Calu3 (cell line): ENCODE measurements at regions not wholly inside any gene's neighbourhood (a gene's known extent, or its start where the extent isn't known, plus 50 kb on each side); places are given as distances from the start of the nearest gene placed in this dataset.

Experiments
- BruUV-seq: library from RNA; stranded (reverse); fragments of 400-500 nt; replicated peaks from 2 replicates; lab custom pipeline; 2021; lab: Mats Ljungman, UMichigan
- CTCF ChIA-PET: fragments of 300-600 bp; sonication (Branson Sonifier 250); formaldehyde crosslinking; loops from one replicate; lab custom pipeline; 2022; ENCODE audit warnings: antibody characterized with exemption; lab: Charles Lee
- DNase-seq: peaks from one replicate; pipeline ENCODE4 v3.0.0; 2022
- H3K27ac Mint-ChIP-seq: one replicate; pipeline ENCODE4 v1.8.0; 2022; ENCODE audit warnings: mixed read lengths; ENCODE audit not compliant: unreplicated experiment
- H3K27me3 Mint-ChIP-seq: one replicate; pipeline ENCODE4 v1.8.0; 2022; ENCODE audit warnings: mixed read lengths; ENCODE audit not compliant: unreplicated experiment
- H3K36me3 Mint-ChIP-seq: one replicate; pipeline ENCODE4 v1.8.0; 2022; ENCODE audit warnings: mild to moderate bottlenecking, moderate library complexity, mixed read lengths; ENCODE audit not compliant: insufficient read depth, unreplicated experiment
- H3K4me1 Mint-ChIP-seq: one replicate; pipeline ENCODE4 v1.8.0; 2022; ENCODE audit warnings: mild to moderate bottlenecking, low read depth, mixed read lengths; ENCODE audit not compliant: unreplicated experiment
- H3K4me3 Mint-ChIP-seq: one replicate; pipeline ENCODE4 v1.8.0; 2022; ENCODE audit warnings: mild to moderate bottlenecking, low read depth, moderate library complexity, mixed read lengths; ENCODE audit not compliant: unreplicated experiment
- H3K9me3 Mint-ChIP-seq: one replicate; pipeline ENCODE4 v1.8.0; 2022; ENCODE audit warnings: low read depth, mixed read lengths; ENCODE audit not compliant: unreplicated experiment
- intact Hi-C: fragments of 100-400 bp; cut with micrococcal nuclease; formaldehyde crosslinking; loops from one replicate; pipeline ENCODE4 v1.10.0; 2022; ENCODE audit not compliant: unreplicated experiment
- TF ChIP-seq, protein P1 (sequence below): fragments of 200-600 bp; IDR thresholded peaks from one replicate; pipeline ENCODE4 v1.8.0; 2022; ENCODE audit warnings: antibody characterized with exemption; ENCODE audit not compliant: unreplicated experiment

DNA sequence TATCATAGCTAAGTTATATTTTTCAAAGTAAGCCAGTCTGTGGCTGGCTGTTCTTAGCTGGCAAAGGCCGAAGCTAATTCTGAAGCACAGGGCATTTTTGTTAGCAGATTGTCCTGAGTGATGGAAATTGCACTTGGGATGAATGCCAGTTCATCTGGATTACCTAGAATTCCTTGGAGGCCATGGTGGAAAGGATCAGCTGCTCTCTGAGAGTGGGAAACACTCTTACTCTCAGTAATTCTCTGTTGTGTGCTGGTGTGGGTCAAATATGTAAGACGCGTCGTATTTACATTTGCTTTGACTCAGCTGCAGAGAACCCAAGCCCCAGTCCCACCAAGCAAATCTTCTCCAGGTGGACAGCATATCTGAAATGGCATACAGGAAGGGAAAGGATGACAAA lies 60.7 kb upstream of the C1QTNF9B start:
- Mint-ChIP-seq H3K27me3 (no peaks in the 10 kb centered on the region), H3K4me1 (peaks cover 35% of the 10 kb centered on the region), H3K36me3 (no peaks in the 10 kb centered on the region), H3K4me3 (no peak overlapping the region), H3K27ac (no peak overlapping the region), H3K9me3 (no peaks in the 10 kb centered on the region)
- TF ChIP-seq, protein P1, sequence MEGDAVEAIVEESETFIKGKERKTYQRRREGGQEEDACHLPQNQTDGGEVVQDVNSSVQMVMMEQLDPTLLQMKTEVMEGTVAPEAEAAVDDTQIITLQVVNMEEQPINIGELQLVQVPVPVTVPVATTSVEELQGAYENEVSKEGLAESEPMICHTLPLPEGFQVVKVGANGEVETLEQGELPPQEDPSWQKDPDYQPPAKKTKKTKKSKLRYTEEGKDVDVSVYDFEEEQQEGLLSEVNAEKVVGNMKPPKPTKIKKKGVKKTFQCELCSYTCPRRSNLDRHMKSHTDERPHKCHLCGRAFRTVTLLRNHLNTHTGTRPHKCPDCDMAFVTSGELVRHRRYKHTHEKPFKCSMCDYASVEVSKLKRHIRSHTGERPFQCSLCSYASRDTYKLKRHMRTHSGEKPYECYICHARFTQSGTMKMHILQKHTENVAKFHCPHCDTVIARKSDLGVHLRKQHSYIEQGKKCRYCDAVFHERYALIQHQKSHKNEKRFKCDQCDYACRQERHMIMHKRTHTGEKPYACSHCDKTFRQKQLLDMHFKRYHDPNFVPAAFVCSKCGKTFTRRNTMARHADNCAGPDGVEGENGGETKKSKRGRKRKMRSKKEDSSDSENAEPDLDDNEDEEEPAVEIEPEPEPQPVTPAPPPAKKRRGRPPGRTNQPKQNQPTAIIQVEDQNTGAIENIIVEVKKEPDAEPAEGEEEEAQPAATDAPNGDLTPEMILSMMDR, result no peak
- CTCF ChIA-PET, result interaction anchor here (0.8 kb wide), 1 partner anchor 34 kb away, joined by 4 read pairs; no protein-coding TSS in a partner anchor
- intact Hi-C loops, result no loop called here
- BruUV-seq, result no TSS peak
- no peak for DNase-seq

DNA sequence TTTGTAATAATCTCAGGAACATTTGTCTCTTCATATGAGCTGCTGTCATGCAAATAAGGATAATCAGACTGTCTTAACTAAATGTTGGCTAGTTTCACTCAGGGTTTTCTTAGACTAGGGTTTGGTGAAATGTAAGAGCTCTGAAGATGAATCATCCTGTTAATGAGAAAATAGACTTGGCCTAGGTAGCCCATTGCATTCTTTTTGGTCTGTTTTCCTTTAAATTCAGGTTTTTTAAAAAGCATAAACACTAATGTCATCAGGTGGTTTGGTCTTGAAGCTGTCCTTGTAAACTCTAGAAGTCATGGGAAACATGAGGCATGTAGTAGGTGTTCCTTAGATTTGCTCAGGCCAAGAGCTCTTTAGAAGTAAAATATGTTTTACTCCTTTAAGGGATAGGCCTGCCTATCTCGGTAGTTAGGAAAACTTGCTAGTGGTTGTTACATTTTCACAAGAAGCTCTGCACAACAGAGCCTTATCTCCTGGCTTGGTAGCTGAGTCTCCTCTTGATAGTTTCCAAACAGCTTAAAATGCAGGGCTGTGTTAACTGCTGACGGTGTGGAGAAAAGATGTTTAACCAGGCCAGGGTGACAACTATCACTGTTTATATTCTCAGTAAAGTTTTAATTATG lies 62.0 kb upstream of the C1QTNF9B start:
- Mint-ChIP-seq H3K27ac (no peak overlapping the region), H3K4me3 (no peak overlapping the region), H3K9me3 (no peaks in the 10 kb centered on the region), H3K27me3 (no peaks in the 10 kb centered on the region), H3K36me3 (no peaks in the 10 kb centered on the region), H3K4me1 (peaks cover 35% of the 10 kb centered on the region)
- BruUV-seq, result no TSS peak
- intact Hi-C loops, result no loop called here
- no peak for DNase-seq
- CTCF ChIA-PET, result no interaction called here
- TF ChIP-seq, protein P1, result no peak

DNA sequence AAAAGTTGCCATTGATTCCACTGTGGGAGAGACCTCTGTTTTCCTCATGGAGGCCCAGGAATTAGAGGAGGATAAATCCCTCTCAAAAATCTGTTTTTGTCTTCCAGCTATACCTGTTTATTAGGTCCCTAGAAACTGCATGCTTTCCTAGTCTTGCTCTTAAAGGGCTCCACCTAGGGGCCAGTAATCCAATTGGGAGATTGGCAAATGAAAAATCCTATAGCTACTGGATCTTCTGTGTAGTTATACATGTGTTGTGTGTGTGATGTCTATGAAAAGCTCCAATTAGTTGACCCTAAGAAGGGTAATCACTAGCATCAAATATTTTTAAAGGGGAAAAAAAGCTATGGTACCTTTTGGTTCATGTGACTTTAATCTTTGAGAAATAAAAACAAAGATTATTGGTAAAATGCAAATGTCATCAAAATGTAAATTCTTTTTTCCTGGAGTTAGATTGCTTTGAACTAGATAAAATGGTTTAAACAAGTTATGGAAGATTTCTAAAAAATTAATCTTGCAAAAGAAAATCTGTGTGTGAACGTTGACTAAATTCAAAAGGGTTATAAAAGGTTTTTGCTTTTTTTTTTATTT lies 63.4 kb upstream of the C1QTNF9B start:
- no peak overlapping the region for H3K4me3 Mint-ChIP-seq
- no TSS peak for BruUV-seq
- no peak overlapping the region for H3K27ac Mint-ChIP-seq
- TF ChIP-seq, protein P1, result peak; percentile 41
- CTCF ChIA-PET, result interaction anchor here (0.6 to 1.1 kb wide), 5 partner anchors 38 to 351 kb away, joined by 3 to 6 read pairs (median 4); no protein-coding TSS in a partner anchor
- peak; percentile 54 for DNase-seq
- intact Hi-C loops, result loop anchor here (1.0 kb wide), 1 partner anchor 39 kb away; no protein-coding TSS in a partner anchor
- no peaks in the 10 kb centered on the region for H3K36me3 Mint-ChIP-seq
- no peaks in the 10 kb centered on the region for H3K9me3 Mint-ChIP-seq
- H3K4me1 Mint-ChIP-seq, result peaks cover 27% of the 10 kb centered on the region
- H3K27me3 Mint-ChIP-seq, result no peaks in the 10 kb centered on the region

DNA sequence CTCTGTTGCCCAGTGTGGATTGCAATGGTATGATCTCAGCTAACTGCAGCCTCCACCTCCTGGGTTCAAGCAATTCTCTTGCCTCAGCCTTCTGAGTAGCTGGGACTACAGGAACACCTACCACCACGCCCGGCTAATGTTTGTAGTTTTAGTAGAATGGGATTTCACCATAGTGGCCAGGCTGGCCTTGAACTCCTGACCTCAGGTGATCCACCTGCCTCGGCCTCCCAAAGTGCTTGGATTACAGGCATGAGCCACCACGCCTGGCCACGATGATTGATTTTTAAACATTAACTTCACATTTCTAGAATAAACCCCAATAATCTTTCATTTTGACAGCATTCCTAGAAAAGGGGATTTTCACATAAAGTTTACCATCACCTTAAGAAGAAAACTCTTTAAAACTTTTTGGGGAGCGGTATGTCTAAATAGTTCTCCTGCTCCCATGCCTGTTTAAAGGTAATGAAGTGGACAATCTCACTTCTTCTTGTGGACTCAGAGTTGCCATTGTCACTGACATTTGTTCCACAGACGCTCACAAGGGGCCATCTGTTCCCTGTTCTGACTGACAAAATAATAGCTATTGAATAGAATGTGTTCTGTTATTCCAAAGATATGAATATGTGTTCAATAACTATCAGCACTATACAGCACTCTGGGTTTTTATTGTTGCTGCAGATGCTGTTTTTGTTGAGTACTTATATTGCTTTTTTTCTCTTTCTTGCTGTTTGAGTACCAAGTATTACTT lies 66.1 kb upstream of the C1QTNF9B start:
- Mint-ChIP-seq H3K27me3 (no peaks in the 10 kb centered on the region), H3K4me3 (no peak overlapping the region), H3K4me1 (peaks cover 18% of the 10 kb centered on the region), H3K27ac (no peak overlapping the region), H3K9me3 (no peaks in the 10 kb centered on the region), H3K36me3 (peaks cover 5% of the 10 kb centered on the region)
- intact Hi-C loops, result no loop called here
- no TSS peak for BruUV-seq
- DNase-seq, result no peak
- CTCF ChIA-PET, result no interaction called here
- TF ChIP-seq, protein P1, result no peak
